ENCODE measurements at regions not wholly inside any gene's neighbourhood (a gene's known extent, or its start where the extent isn't known, plus 50 kb on each side); places are given as distances from the start of the nearest gene placed in this dataset.

GRCh38 chr10:3525832-3526449, 259.1 kb downstream of the KLF6 start:
- Histone ChIP-seq H3K27me3 (ENCODE audit: insufficient read depth, low read length, poor library complexity) (no peaks in the 10 kb centered on the region), H3K4ac (ENCODE audit: low read depth, low read length) (no peak overlapping the region), H3K27ac (ENCODE audit: low read depth, low read length) (no peak overlapping the region), H3K79me1 (ENCODE audit: low read length) (no peaks in the 10 kb centered on the region), H3K9ac (ENCODE audit: low read length) (no peak overlapping the region), H3K4me1 (ENCODE audit: control insufficient read depth, low read depth, low read length) (no peaks in the 10 kb centered on the region), H3K4me3 (ENCODE audit: low read length) (no peak overlapping the region), H4K8ac (ENCODE audit: low read depth, low read length) (no peak overlapping the region), H4K5ac (ENCODE audit: low read length) (no peak overlapping the region), H3K36me3 (ENCODE audit: control insufficient read depth, insufficient read depth, low read length) (no peaks in the 10 kb centered on the region), H3K4me2 (ENCODE audit: low read length) (no peak overlapping the region), H2BK15ac (replicated peaks; ENCODE audit: low read depth) (no peak overlapping the region), H3K23ac (ENCODE audit: low read length) (no peak overlapping the region), H2AK5ac (ENCODE audit: low read length) (no peak overlapping the region), H3K56ac (ENCODE audit: low read length) (no peak overlapping the region), H2BK5ac (ENCODE audit: low read length) (no peak overlapping the region), H3K79me2 (ENCODE audit: control insufficient read depth, insufficient read depth, low read length) (no peaks in the 10 kb centered on the region), H3K18ac (ENCODE audit: low read length) (no peak overlapping the region), H2BK120ac (ENCODE audit: low read depth, low read length) (no peak overlapping the region)
- peak; percentile 50 for DNase-seq
- no CpG with 5 or more reads among the region's 11 CpGs for WGBS (ENCODE audit: extremely low coverage, insufficient coverage, low lambda C conversion rate)

GRCh38 chr10:3524086-3524960, 260.7 kb downstream of the KLF6 start:
- Histone ChIP-seq H3K79me2 (ENCODE audit: control insufficient read depth, insufficient read depth, low read length) (no peaks in the 10 kb centered on the region), H4K8ac (ENCODE audit: low read depth, low read length) (no peak overlapping the region), H3K23ac (ENCODE audit: low read length) (no peak overlapping the region), H2BK120ac (ENCODE audit: low read depth, low read length) (no peak overlapping the region), H4K5ac (ENCODE audit: low read length) (no peak overlapping the region), H3K4me3 (ENCODE audit: low read length) (no peak overlapping the region), H3K79me1 (ENCODE audit: low read length) (no peaks in the 10 kb centered on the region), H3K27ac (ENCODE audit: low read depth, low read length) (no peak overlapping the region), H3K27me3 (ENCODE audit: insufficient read depth, low read length, poor library complexity) (no peaks in the 10 kb centered on the region), H3K4me1 (ENCODE audit: control insufficient read depth, low read depth, low read length) (no peaks in the 10 kb centered on the region), H3K9ac (ENCODE audit: low read length) (no peak overlapping the region), H2BK5ac (ENCODE audit: low read length) (no peak overlapping the region), H3K4me2 (ENCODE audit: low read length) (no peak overlapping the region), H3K56ac (ENCODE audit: low read length) (no peak overlapping the region), H2BK15ac (replicated peaks; ENCODE audit: low read depth) (no peak overlapping the region), H3K36me3 (ENCODE audit: control insufficient read depth, insufficient read depth, low read length) (no peaks in the 10 kb centered on the region), H2AK5ac (ENCODE audit: low read length) (no peak overlapping the region), H3K4ac (ENCODE audit: low read depth, low read length) (no peak overlapping the region), H3K18ac (ENCODE audit: low read length) (no peak overlapping the region)
- WGBS (ENCODE audit: extremely low coverage, insufficient coverage, low lambda C conversion rate), result no CpG with 5 or more reads among the region's 7 CpGs
- no peak for DNase-seq

GRCh38 chr10:3523309-3524050, 261.5 kb downstream of the KLF6 start:
- Histone ChIP-seq H3K36me3 (ENCODE audit: control insufficient read depth, insufficient read depth, low read length) (no peaks in the 10 kb centered on the region), H4K8ac (ENCODE audit: low read depth, low read length) (no peak overlapping the region), H3K4ac (ENCODE audit: low read depth, low read length) (no peak overlapping the region), H3K4me3 (ENCODE audit: low read length) (no peak overlapping the region), H3K4me2 (ENCODE audit: low read length) (no peak overlapping the region), H3K79me2 (ENCODE audit: control insufficient read depth, insufficient read depth, low read length) (no peaks in the 10 kb centered on the region), H2AK5ac (ENCODE audit: low read length) (no peak overlapping the region), H3K27ac (ENCODE audit: low read depth, low read length) (no peak overlapping the region), H3K23ac (ENCODE audit: low read length) (no peak overlapping the region), H3K27me3 (ENCODE audit: insufficient read depth, low read length, poor library complexity) (no peaks in the 10 kb centered on the region), H4K5ac (ENCODE audit: low read length) (no peak overlapping the region), H2BK120ac (ENCODE audit: low read depth, low read length) (no peak overlapping the region), H2BK5ac (ENCODE audit: low read length) (no peak overlapping the region), H3K56ac (ENCODE audit: low read length) (no peak overlapping the region), H3K18ac (ENCODE audit: low read length) (no peak overlapping the region), H3K79me1 (ENCODE audit: low read length) (no peaks in the 10 kb centered on the region), H3K9ac (ENCODE audit: low read length) (no peak overlapping the region), H3K4me1 (ENCODE audit: control insufficient read depth, low read depth, low read length) (no peaks in the 10 kb centered on the region), H2BK15ac (replicated peaks; ENCODE audit: low read depth) (no peak overlapping the region)
- no CpG with 5 or more reads among the region's 13 CpGs for WGBS (ENCODE audit: extremely low coverage, insufficient coverage, low lambda C conversion rate)
- no peak for DNase-seq

- H3K9ac ChIP-seq (ENCODE audit: low read length), result no peak overlapping the region
- no peak overlapping the region for H2AK5ac ChIP-seq (ENCODE audit: low read length)
- no peak overlapping the region for H2BK5ac ChIP-seq (ENCODE audit: low read length)
- no peak overlapping the region for H4K5ac ChIP-seq (ENCODE audit: low read length)
- no peak overlapping the region for H3K4me3 ChIP-seq (ENCODE audit: low read length)
- H4K8ac ChIP-seq (ENCODE audit: low read depth, low read length), result no peak overlapping the region
- no peaks in the 10 kb centered on the region for H3K79me1 ChIP-seq (ENCODE audit: low read length)
- no peak overlapping the region for H3K56ac ChIP-seq (ENCODE audit: low read length)
- H3K4ac ChIP-seq (ENCODE audit: low read depth, low read length), result no peak overlapping the region
- no peak overlapping the region for H2BK15ac ChIP-seq (replicated peaks; ENCODE audit: low read depth)
- H2BK120ac ChIP-seq (ENCODE audit: low read depth, low read length), result no peak overlapping the region
- H3K79me2 ChIP-seq (ENCODE audit: control insufficient read depth, insufficient read depth, low read length), result no peaks in the 10 kb centered on the region
- H3K27me3 ChIP-seq (ENCODE audit: insufficient read depth, low read length, poor library complexity), result no peaks in the 10 kb centered on the region
- no peak for DNase-seq
- H3K23ac ChIP-seq (ENCODE audit: low read length), result no peak overlapping the region
- no peak overlapping the region for H3K27ac ChIP-seq (ENCODE audit: low read depth, low read length)
- no peaks in the 10 kb centered on the region for H3K36me3 ChIP-seq (ENCODE audit: control insufficient read depth, insufficient read depth, low read length)
- WGBS (ENCODE audit: extremely low coverage, insufficient coverage, low lambda C conversion rate), result no CpG with 5 or more reads among the region's 15 CpGs
- H3K4me2 ChIP-seq (ENCODE audit: low read length), result no peak overlapping the region
- no peaks in the 10 kb centered on the region for H3K4me1 ChIP-seq (ENCODE audit: control insufficient read depth, low read depth, low read length)
- no peak overlapping the region for H3K18ac ChIP-seq (ENCODE audit: low read length)
Measured at GRCh38 chr10:3516923-3517255, 268.1 kb downstream of the KLF6 start.

GRCh38 chr10:3516234-3516922, 268.6 kb downstream of the KLF6 start:
- no peak overlapping the region for H4K5ac ChIP-seq (ENCODE audit: low read length)
- no peak overlapping the region for H3K56ac ChIP-seq (ENCODE audit: low read length)
- no peak overlapping the region for H2BK15ac ChIP-seq (replicated peaks; ENCODE audit: low read depth)
- H2AK5ac ChIP-seq (ENCODE audit: low read length), result no peak overlapping the region
- H3K9ac ChIP-seq (ENCODE audit: low read length), result no peak overlapping the region
- H3K4ac ChIP-seq (ENCODE audit: low read depth, low read length), result no peak overlapping the region
- DNase-seq, result no peak
- H2BK120ac ChIP-seq (ENCODE audit: low read depth, low read length), result no peak overlapping the region
- no peak overlapping the region for H3K27ac ChIP-seq (ENCODE audit: low read depth, low read length)
- H3K4me2 ChIP-seq (ENCODE audit: low read length), result no peak overlapping the region
- no peaks in the 10 kb centered on the region for H3K79me2 ChIP-seq (ENCODE audit: control insufficient read depth, insufficient read depth, low read length)
- no CpG with 5 or more reads among the region's 14 CpGs for WGBS (ENCODE audit: extremely low coverage, insufficient coverage, low lambda C conversion rate)
- no peaks in the 10 kb centered on the region for H3K36me3 ChIP-seq (ENCODE audit: control insufficient read depth, insufficient read depth, low read length)
- H2BK5ac ChIP-seq (ENCODE audit: low read length), result no peak overlapping the region
- H4K8ac ChIP-seq (ENCODE audit: low read depth, low read length), result no peak overlapping the region
- H3K27me3 ChIP-seq (ENCODE audit: insufficient read depth, low read length, poor library complexity), result no peaks in the 10 kb centered on the region
- H3K4me3 ChIP-seq (ENCODE audit: low read length), result no peak overlapping the region
- no peaks in the 10 kb centered on the region for H3K4me1 ChIP-seq (ENCODE audit: control insufficient read depth, low read depth, low read length)
- H3K23ac ChIP-seq (ENCODE audit: low read length), result no peak overlapping the region
- H3K18ac ChIP-seq (ENCODE audit: low read length), result no peak overlapping the region
- H3K79me1 ChIP-seq (ENCODE audit: low read length), result no peaks in the 10 kb centered on the region

All from mesendoderm (in vitro differentiated cells).